A204.1 (cell line): ENCODE measurements at regions not wholly inside any gene's neighbourhood (a gene's known extent, or its start where the extent isn't known, plus 50 kb on each side); places are given as distances from the start of the nearest gene placed in this dataset.

ENCODE experiments used
- FAIRE-seq: peaks from 2 replicates; lab custom pipeline; 2012; peaks lifted over from hg19 to GRCh38; lab: Jason Lieb, UNC

DNA sequence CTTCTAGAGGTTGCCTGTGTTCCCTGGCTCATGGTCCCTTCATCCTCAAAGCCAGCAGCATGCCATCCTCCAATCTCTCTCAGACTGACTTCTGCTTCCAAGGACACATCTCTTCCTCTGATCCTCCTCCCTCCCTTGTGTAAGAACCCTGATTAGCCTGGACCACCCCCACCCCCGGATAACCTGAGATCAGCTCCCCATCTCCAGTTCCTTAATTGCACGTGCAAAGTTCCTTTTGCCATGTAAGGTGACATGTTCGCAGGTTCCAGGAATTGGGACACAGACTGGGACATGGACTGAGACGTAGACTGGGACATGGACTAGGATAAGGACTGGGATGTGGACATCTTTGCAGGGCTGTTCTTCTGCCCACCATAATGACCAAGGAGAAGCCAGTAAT, 925.3 kb downstream of the TBC1D22A start:
- FAIRE-seq = no peak

DNA sequence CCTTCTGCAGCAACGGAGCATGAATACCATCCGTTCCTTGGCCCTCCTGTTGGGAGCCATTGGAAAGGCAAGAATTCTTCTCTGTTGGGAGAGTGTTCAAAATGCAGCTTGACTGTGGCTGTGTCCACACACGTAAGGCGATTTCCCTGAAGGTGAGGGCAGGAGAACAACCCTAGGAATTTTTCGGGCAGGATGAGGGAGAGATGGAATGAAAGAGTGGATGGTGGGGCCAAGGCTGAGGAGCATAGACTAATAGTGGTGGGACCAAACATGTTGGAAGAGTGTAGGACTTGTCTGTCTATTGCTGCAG, 924.9 kb downstream of the TBC1D22A start:
- no peak for FAIRE-seq

DNA sequence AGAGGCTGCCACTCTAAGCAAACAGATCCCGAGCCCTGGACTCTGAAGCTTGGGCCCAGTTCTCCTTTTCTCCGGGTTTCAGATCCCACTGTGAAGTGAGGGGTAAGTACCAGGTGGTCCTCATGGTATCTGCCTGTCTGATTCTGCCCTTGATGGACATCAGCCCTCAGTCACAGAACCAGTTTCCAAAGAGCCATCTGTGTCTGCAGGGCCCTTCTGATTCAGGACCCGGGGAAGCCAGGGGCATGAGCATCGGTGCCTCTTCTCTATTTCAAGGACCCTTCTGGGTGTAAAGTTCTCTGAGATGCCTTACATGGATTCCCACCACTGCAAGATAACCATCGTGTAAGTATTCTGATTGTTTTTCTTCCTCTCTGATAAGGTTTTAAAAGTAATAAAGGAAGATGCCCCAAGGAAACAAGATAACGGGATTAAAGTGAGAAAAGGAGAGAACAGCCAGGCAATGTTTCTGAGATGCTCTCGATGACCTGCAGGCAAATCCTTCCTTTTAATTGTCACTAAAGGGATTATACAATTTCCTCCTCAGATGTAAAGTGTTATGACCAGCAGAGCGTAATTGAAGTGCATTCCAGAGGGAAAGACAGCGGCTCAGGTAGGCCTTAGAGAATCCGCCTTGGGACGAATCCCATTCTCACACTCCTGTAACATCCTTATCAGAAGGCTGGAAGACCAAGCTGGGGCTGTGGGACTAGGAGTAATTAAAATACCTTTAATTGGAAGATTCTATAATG, 924.3 kb downstream of the TBC1D22A start:
- no peak for FAIRE-seq

GRCh38 chr22:47681411-47682165, 919.1 kb downstream of the TBC1D22A start:
- no peak for FAIRE-seq

DNA sequence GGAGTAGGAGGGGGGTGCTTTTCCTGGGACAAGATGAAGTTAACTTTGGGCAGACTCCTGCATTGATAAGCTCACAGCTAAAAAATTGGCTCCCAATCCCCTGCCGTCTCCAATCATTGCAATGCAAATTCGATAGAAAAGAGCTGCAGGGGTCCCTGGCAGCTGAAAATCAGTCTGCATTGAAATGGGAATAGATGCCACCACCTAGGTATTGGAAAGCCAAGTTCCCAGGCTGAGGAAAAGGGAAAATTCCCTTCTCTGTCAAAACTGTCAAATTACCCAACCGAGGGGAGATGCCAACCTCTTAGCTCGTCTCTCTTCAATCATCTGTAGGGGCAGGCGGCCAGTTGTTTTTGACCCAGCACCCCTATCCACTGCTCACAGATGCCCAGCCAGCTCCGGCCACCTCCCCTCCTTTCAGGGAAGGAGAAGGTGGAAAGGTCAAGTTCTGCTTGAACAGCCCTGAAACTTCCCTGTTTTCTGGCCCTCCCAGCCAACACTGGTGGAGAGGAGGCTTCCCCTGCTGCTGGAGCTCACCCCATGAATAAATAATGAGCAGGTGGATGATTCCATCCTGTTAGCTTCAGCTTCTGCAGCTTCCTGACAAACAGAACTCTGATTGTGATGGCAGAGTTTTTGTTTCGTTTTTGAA, 916.3 kb downstream of the TBC1D22A start:
- no peak for FAIRE-seq

DNA sequence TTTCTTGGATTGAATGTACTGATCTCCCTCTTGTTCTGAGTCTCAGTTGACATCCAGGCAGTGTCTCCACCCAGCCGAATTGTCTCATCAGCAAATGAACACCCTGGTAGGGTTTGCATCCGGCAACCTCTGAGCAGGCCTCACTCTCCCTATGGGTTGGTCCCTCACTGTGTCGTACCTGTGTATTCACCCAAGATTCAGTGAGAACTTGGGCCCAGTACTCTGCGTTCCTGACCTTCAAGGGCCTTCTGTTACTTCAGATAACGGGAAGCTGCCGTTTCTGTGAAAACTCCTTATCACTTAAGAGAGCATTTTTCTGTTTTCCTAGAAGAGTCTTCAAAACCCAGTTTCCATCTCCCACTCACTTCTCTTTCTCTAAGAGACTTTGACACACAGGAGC, 915.6 kb downstream of the TBC1D22A start:
- no peak for FAIRE-seq

- no peak for FAIRE-seq
These were observed 914.2 kb downstream of the TBC1D22A start for GRCh38 chr22:47676685-47677084.

GRCh38 chr22:47674600-47674999, 912.1 kb downstream of the TBC1D22A start:
- no peak for FAIRE-seq

DNA sequence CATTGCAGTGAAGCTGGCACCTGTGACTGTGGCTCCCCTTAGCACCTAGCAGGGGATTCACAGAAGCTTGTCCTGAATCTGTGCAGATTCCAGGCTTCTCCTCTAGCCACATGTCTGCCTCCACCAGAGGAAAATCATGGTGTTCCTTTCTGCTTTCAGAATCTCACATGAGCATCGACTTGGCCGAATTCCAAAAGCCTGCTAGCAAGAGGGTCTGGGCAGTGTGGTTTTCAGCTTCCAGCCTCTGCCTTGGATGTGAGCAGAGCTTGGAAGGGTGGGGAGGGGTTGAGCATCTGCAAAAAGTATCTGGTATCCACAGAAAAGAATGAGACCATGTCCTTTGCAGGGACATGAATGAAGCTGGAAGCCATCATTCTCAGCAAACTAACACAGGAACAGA, 911.1 kb downstream of the TBC1D22A start:
- no peak for FAIRE-seq

GRCh38 chr22:47672526-47672925, 910.1 kb downstream of the TBC1D22A start:
- no peak for FAIRE-seq

- no peak for FAIRE-seq
These were observed 902.7 kb downstream of the TBC1D22A start for GRCh38 chr22:47665151-47665550.

GRCh38 chr22:47663615-47664605, 901.5 kb downstream of the TBC1D22A start:
- FAIRE-seq = no peak

DNA sequence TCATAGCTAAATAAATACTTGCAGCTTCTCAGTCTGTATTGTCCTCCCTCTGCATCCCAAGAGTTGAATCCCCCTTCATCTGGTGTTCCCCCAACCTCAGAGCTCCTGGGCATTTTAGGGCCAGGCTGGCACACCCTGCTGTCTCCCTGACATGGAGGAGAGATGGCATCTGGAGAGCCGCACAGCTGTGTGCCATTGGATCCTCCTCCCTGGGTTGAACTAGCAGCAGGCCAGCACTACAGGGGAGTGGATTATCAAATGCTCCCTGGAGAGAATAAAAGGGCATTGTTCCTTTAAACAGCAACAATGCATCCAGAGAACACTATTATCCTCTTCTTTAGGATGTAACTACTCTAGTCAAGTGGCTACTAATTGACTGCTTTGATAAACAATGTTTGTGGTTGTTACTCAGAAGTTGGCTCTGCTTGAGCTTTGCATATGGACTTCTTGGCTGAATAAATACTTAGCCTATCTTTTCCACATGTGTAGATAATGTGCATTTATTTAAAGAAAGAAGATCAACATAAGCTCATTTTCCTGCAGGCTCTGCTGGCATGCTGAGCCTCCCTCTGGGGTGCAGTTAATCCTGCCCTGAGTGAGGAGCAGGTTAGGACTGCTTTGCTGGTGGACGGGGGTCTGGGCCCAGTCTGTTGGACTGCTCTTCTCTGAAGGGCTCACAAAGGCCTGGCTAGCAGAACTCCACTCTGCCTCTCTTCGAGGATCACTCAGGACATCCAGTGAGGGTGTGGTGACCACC, 897.2 kb downstream of the TBC1D22A start:
- FAIRE-seq = no peak

DNA sequence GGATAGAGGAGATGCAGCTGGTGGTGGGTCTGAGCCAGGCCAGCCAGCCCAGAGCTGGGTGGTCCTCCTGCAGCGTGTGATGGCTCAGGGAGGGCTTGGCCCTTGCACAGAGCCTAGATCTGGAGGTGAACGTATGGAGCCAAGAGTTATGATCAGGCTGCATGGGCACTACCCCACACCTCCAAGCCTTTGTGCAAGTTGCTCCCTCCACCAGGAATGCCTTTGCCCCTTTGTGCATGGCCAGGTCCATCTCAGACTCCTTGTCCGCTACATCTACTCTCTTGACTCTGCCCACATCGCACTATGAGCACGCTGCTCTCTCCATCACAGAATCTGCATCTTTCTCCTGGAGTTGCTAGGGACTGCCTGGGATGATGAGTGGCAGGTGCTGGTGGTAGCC, 895.7 kb downstream of the TBC1D22A start:
- no peak for FAIRE-seq

GRCh38 chr22:47657224-47657623, 894.8 kb downstream of the TBC1D22A start:
- no peak for FAIRE-seq

- FAIRE-seq = no peak
These were observed 894.4 kb downstream of the TBC1D22A start for GRCh38 chr22:47656806-47657205.

DNA sequence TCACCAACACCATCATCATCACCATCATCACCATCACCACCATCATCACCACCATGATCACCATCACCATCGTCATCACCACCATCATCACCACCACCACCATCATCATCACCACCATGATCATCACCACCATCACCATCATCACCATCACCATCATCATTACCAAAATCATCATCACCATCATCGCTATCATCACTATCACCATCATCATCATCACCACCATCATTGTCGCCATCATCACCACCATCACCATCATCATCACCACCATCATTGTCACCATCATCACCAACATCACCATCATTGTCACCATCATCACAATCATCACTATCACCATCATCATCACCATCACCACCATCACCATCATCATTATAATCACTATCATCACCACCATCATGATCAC, 893.5 kb downstream of the TBC1D22A start:
- no peak for FAIRE-seq

- no peak for FAIRE-seq
These were observed 892.6 kb downstream of the TBC1D22A start for GRCh38 chr22:47654922-47655491.

DNA sequence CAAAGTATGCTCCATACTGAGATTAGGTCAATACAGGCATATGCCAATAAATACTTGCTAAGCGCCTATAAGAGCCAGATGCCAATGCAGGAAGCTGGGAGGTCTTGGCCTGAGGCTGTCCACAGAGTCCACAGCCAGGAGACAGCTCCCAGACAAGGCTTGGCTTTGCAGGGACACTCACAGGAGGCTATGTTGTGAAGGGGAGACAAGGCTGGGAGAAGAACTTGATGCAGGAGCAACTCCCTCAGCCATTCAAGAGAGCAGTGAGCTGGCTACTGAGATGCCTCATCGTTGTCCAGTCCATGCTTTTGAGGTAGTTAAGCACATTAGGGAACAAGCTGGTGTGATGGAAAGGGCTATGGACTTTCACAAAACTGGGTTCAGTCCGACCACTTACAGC, 891.5 kb downstream of the TBC1D22A start:
- no peak for FAIRE-seq

DNA sequence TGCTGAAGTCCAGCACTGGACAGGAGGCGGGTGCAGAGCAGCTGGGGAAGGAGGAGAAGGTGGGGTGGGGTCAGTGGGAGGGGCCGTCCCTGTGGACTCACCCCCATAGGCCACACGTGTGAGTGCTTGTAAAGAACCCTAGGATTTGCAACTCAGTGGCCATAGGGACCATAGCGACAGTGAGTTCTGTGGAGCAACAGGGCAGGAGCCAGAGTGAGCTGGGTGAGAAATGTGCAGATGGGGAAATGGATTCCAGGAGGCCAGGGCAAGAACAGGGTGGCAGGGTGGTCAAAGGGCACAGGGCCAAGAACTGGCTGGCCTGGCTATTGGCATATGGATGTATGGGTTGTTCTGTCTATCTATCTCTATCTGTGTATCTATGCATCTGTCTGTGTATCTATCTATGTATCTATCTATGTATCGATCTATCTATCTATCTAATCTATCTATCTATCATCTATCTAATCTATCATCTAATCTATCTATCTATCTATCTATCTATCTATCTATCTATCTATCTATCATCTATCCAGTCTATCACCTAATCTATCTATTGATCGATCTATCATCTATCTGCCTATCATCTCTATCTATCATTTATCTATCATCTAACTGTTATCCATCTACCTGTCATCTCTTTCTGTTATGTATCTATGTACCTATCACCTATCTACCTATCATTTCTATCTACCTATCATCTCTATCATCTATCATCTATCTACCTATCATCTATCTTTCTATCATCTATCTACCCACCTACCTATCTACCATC, 889.0 kb downstream of the TBC1D22A start:
- FAIRE-seq = no peak
